ENCODE measurements at regions not wholly inside any gene's neighbourhood (a gene's known extent, or its start where the extent isn't known, plus 50 kb on each side); places are given as distances from the start of the nearest gene placed in this dataset.

DNA sequence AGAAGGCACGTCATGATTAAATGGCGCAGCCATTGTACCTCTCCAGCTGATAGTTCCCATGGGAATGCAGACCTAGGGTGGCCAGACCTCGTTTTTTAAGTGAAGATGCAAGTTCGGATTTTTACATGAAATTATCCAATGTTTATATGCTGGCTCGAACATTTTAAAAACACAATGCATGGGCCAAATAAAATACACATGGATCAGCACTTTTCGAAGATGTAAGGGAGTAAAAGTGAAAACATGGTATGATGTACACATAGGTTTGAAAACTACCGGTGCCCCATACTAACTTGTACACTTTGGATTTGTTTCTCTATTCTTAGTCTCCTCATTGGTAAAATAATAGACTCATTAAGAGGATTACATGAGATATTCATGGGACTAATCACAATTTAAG is 412.5 kb upstream of the CCNG1 start:
- TF ChIP-seq, protein P1, sequence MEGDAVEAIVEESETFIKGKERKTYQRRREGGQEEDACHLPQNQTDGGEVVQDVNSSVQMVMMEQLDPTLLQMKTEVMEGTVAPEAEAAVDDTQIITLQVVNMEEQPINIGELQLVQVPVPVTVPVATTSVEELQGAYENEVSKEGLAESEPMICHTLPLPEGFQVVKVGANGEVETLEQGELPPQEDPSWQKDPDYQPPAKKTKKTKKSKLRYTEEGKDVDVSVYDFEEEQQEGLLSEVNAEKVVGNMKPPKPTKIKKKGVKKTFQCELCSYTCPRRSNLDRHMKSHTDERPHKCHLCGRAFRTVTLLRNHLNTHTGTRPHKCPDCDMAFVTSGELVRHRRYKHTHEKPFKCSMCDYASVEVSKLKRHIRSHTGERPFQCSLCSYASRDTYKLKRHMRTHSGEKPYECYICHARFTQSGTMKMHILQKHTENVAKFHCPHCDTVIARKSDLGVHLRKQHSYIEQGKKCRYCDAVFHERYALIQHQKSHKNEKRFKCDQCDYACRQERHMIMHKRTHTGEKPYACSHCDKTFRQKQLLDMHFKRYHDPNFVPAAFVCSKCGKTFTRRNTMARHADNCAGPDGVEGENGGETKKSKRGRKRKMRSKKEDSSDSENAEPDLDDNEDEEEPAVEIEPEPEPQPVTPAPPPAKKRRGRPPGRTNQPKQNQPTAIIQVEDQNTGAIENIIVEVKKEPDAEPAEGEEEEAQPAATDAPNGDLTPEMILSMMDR (IDR thresholded peaks at IDR 0.05; ENCODE audit: low read depth, low read length), result no peak
- TF ChIP-seq MYC (IDR thresholded peaks at IDR 0.05; ENCODE audit: low read depth, low read length), result no peak
- TF ChIP-seq, protein P2, sequence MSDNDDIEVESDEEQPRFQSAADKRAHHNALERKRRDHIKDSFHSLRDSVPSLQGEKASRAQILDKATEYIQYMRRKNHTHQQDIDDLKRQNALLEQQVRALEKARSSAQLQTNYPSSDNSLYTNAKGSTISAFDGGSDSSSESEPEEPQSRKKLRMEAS (IDR thresholded peaks at IDR 0.05; ENCODE audit: low read depth, low read length), result no peak

Measured in NB4 (cell line).